H9 (cell line): ENCODE measurements at regions not wholly inside any gene's neighbourhood (a gene's known extent, or its start where the extent isn't known, plus 50 kb on each side); places are given as distances from the start of the nearest gene placed in this dataset.

ENCODE experiments used
- DNase-seq: peaks from one replicate; pipeline ENCODE4 v3.0.0-alpha.2; 2017
- H2AFZ ChIP-seq: one replicate; pipeline ENCODE4 v1.6.1; 2013; ENCODE audit warnings: mild to moderate bottlenecking, low read length, control low read depth, moderate library complexity
- H2AK5ac ChIP-seq: 2 replicates; pipeline ENCODE4 v1.6.1; 2013; ENCODE audit warnings: low read length, control low read depth, mixed read lengths; ENCODE audit not compliant: insufficient read length
- H2BK120ac ChIP-seq: one replicate; pipeline ENCODE4 v1.6.1; 2013; ENCODE audit warnings: low read depth, mild to moderate bottlenecking, low read length, control low read depth, inconsistent platforms; ENCODE audit not compliant: poor library complexity, severe bottlenecking
- H2BK12ac ChIP-seq: 2 replicates; pipeline ENCODE4 v1.6.1; 2013; ENCODE audit warnings: low read length, control low read depth, mixed read lengths, low read depth; ENCODE audit not compliant: insufficient read length
- H2BK15ac ChIP-seq: 2 replicates; pipeline ENCODE4 v1.6.1; 2013; ENCODE audit warnings: low read depth, low read length, control low read depth
- H2BK20ac ChIP-seq: one replicate; pipeline ENCODE4 v1.6.1; 2013; ENCODE audit warnings: low read depth, mild to moderate bottlenecking, low read length, control low read depth, inconsistent platforms; ENCODE audit not compliant: poor library complexity, severe bottlenecking
- H2BK5ac ChIP-seq: 2 replicates; pipeline ENCODE4 v1.6.1; 2013; ENCODE audit warnings: low read length, control low read depth, mixed read lengths; ENCODE audit not compliant: insufficient read length
- H3K14ac ChIP-seq: 2 replicates; pipeline ENCODE4 v1.6.1; 2013; ENCODE audit warnings: low read length, control low read depth; ENCODE audit not compliant: insufficient read depth
- H3K18ac ChIP-seq: 2 replicates; pipeline ENCODE4 v1.6.1; 2013; ENCODE audit warnings: low read depth, mild to moderate bottlenecking, mixed read lengths, low read length, control low read depth; ENCODE audit not compliant: insufficient read length
- H3K23ac ChIP-seq: 2 replicates; pipeline ENCODE4 v1.6.1; 2013; ENCODE audit warnings: low read length, control low read depth, mixed read lengths, low read depth; ENCODE audit not compliant: insufficient read length
- H3K23me2 ChIP-seq: 2 replicates; pipeline ENCODE4 v1.6.1; 2013; ENCODE audit warnings: low read depth, mild to moderate bottlenecking, mixed read lengths, low read length, control low read depth; ENCODE audit not compliant: insufficient read length, poor library complexity, severe bottlenecking
- H3K27ac ChIP-seq: 2 replicates; pipeline ENCODE4 v1.5.1; 2013; ENCODE audit warnings: low read length, control low read depth, mixed read lengths, low read depth; ENCODE audit not compliant: insufficient read length
- H3K27me3 ChIP-seq: 2 replicates; pipeline ENCODE4 v1.6.1; 2013; ENCODE audit warnings: low read length, control low read depth, inconsistent platforms; ENCODE audit not compliant: insufficient read depth
- H3K4ac ChIP-seq: 2 replicates; pipeline ENCODE4 v1.6.1; 2013; ENCODE audit warnings: low read depth, mild to moderate bottlenecking, control low read depth, inconsistent platforms, low read length, moderate library complexity
- H3K4me1 ChIP-seq: 2 replicates; pipeline ENCODE4 v1.6.1; 2013; ENCODE audit warnings: low read length, control low read depth, inconsistent platforms; ENCODE audit not compliant: insufficient read depth
- H3K4me2 ChIP-seq: 2 replicates; pipeline ENCODE4 v1.6.1; 2013; ENCODE audit warnings: low read length, control low read depth, mixed read lengths; ENCODE audit not compliant: insufficient read length, insufficient read depth
- H3K56ac ChIP-seq: 2 replicates; pipeline ENCODE4 v1.6.1; 2013; ENCODE audit warnings: low read depth, mild to moderate bottlenecking, mixed read lengths, low read length, control low read depth; ENCODE audit not compliant: insufficient read length
- H3K79me1 ChIP-seq: 2 replicates; pipeline ENCODE4 v1.6.1; 2013; ENCODE audit warnings: low read depth, mild to moderate bottlenecking, moderate library complexity, low read length, control low read depth, inconsistent platforms; ENCODE audit not compliant: insufficient read depth, poor library complexity, severe bottlenecking
- H3K79me2 ChIP-seq: 2 replicates; pipeline ENCODE4 v1.6.1; 2013; ENCODE audit warnings: low read length, control low read depth, inconsistent platforms; ENCODE audit not compliant: insufficient read depth
- H3K9ac ChIP-seq: 2 replicates; pipeline ENCODE4 v1.6.1; 2013; ENCODE audit warnings: low read length, control low read depth, mixed read lengths; ENCODE audit not compliant: insufficient read length; ENCODE audit errors: extremely low read depth
- H3K9me3 ChIP-seq: one replicate; pipeline ENCODE4 v1.6.1; 2013; ENCODE audit warnings: low read depth, low read length, inconsistent platforms; ENCODE audit not compliant: control insufficient read depth
- H3T11ph ChIP-seq: one replicate; pipeline ENCODE4 v1.6.1; 2013; ENCODE audit warnings: mild to moderate bottlenecking, low read length, control low read depth, inconsistent platforms
- H4K20me1 ChIP-seq: one replicate; pipeline ENCODE4 v1.6.1; 2013; ENCODE audit not compliant: control insufficient read depth, insufficient read length, insufficient read depth
- H4K5ac ChIP-seq: 2 replicates; pipeline ENCODE4 v1.6.1; 2013; ENCODE audit warnings: low read depth, mild to moderate bottlenecking, mixed read lengths, low read length, control low read depth; ENCODE audit not compliant: insufficient read length
- H4K8ac ChIP-seq: replicated peaks from 2 replicates; pipeline ENCODE4 v1.6.1; 2013; ENCODE audit warnings: low read length, control low read depth, mixed read lengths, low read depth; ENCODE audit not compliant: insufficient read length
- H4K91ac ChIP-seq: 2 replicates; pipeline ENCODE4 v1.6.1; 2013; ENCODE audit warnings: low read depth, mild to moderate bottlenecking, moderate library complexity, mixed read lengths, low read length, control low read depth; ENCODE audit not compliant: insufficient read length
- H3K27ac Mint-ChIP-seq, 3 experiments: 2 replicates in 2 of 3; 3 replicates in 1 of 3; pipeline ENCODE4 v1.8.0; 2020 to 2021; ENCODE audit warnings: mixed read lengths in 3 of 3, mild to moderate bottlenecking in 1 of 3, moderate library complexity in 1 of 3
- H3K27me3 Mint-ChIP-seq: 2 replicates; pipeline ENCODE4 v1.8.0; 2021; ENCODE audit warnings: low read depth, mild to moderate bottlenecking, moderate library complexity, mixed read lengths
- H3K36me3 Mint-ChIP-seq, 3 experiments: 2 replicates in 2 of 3; 3 replicates in 1 of 3; pipeline ENCODE4 v1.8.0; 2020 to 2021; ENCODE audit warnings: low read depth in 3 of 3, mixed read lengths in 3 of 3; ENCODE audit not compliant: insufficient read depth in 1 of 3
- H3K4me1 Mint-ChIP-seq, 2 experiments: 2 replicates each; pipeline ENCODE4 v1.8.0; 2020; ENCODE audit warnings: mixed read lengths in 2 of 2
- H3K4me3 Mint-ChIP-seq, 2 experiments: 2 replicates in 1 of 2; 3 replicates in 1 of 2; pipeline ENCODE4 v1.8.0; 2020 to 2021; ENCODE audit warnings: mild to moderate bottlenecking in 2 of 2, mixed read lengths in 2 of 2, moderate library complexity in 1 of 2
- H3K9me3 Mint-ChIP-seq, 2 experiments: 2 replicates in 1 of 2; 3 replicates in 1 of 2; pipeline ENCODE4 v1.8.0; 2020; ENCODE audit warnings: mild to moderate bottlenecking in 2 of 2, mixed read lengths in 2 of 2, moderate library complexity in 1 of 2
- CTCF ChIP-seq: fragments of 200-600 bp; sonication (generic); conservative IDR thresholded peaks from 3 replicates; pipeline ENCODE4 v1.8.0; 2021; ENCODE audit warnings: antibody characterized with exemption, mild to moderate bottlenecking
- WGBS: extraction: QIAGEN DNeasy Blood & Tissue Kit; methylation state at CpG from one replicate; pipeline ENCODE4 v1.1.7; 2013; ENCODE audit warnings: missing lambda C conversion rate, low lambda C conversion rate, mixed read lengths; ENCODE audit not compliant: insufficient read length; ENCODE audit errors: extremely low coverage; 5-methylcytosine and 5-hydroxymethylcytosine counted together

DNA sequence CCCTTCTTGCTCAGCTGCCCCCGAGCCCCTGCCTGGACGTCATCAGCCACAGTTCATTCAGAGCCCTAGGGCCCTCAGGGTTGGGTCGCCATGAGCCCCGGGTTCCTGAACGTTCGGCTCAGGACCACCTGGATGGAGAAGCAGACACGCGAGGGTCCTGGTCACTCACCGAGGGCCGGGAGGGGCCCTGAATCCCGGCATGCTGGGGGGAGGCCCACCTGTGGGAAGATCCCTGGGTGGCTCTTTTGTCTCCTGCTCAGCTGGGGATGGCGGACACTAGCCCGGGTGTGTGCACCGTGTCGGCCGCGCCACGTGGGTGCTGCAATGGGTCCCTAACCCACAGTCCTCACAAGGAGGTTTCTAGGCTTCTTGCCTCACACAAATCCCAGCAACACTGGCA is 78.1 kb upstream of the TTC34 start:
- no CpG with 5 or more reads among the region's 18 CpGs for WGBS
- H4K8ac ChIP-seq: no peak overlapping the region
- no peaks in the 10 kb centered on the region for H3K79me2 ChIP-seq
- TF ChIP-seq CTCF: no peak
- no peak overlapping the region for H2BK12ac ChIP-seq
- H3K27ac ChIP-seq: no peak overlapping the region
- no peaks in the 10 kb centered on the region for H4K20me1 ChIP-seq
- peaks cover 2% of the 10 kb centered on the region; the same call in 1 of the 2 replicates for H3K27me3 Mint-ChIP-seq
- peaks cover 78% of the 10 kb centered on the region for H3K9me3 ChIP-seq
- no peak overlapping the region for H2BK120ac ChIP-seq
- H4K5ac ChIP-seq: no peak overlapping the region
- H2AK5ac ChIP-seq: no peak overlapping the region
- peaks cover 0 to 69% of the 10 kb centered on the region in 2 experiments; a peak in 4 of 5 replicates for H3K9me3 Mint-ChIP-seq
- H3K27me3 ChIP-seq: no peaks in the 10 kb centered on the region
- no peak overlapping the region for H3K14ac ChIP-seq
- no peak overlapping the region for H4K91ac ChIP-seq
- no peaks in the 10 kb centered on the region for H3K4me1 Mint-ChIP-seq
- H3K56ac ChIP-seq: no peak overlapping the region
- no peak overlapping the region for H3K23ac ChIP-seq
- H3K23me2 ChIP-seq: no peaks in the 10 kb centered on the region
- peaks cover 0 to 3% (median 0%) of the 10 kb centered on the region in 3 experiments; a peak in 3 of 7 replicates for H3K36me3 Mint-ChIP-seq
- no peak overlapping the region for H3T11ph ChIP-seq
- no peaks in the 10 kb centered on the region for H3K79me1 ChIP-seq
- H3K27ac Mint-ChIP-seq: no peak overlapping the region
- no peak overlapping the region for H3K18ac ChIP-seq
- H2BK15ac ChIP-seq: no peak overlapping the region
- no peaks in the 10 kb centered on the region for H3K4me1 ChIP-seq
- no peak overlapping the region for H3K4me2 ChIP-seq
- H3K4me3 Mint-ChIP-seq: no peak overlapping the region
- H2BK20ac ChIP-seq: no peak overlapping the region
- no peak for DNase-seq
- no peak overlapping the region for H2AFZ ChIP-seq
- H3K9ac ChIP-seq: no peak overlapping the region
- no peak overlapping the region for H3K4ac ChIP-seq
- H2BK5ac ChIP-seq: no peak overlapping the region
